Thoracic aorta (tissue), 2 donors: ENCODE measurements at regions not wholly inside any gene's neighbourhood (a gene's known extent, or its start where the extent isn't known, plus 50 kb on each side); places are given as distances from the start of the nearest gene placed in this dataset.
"Not testable (repeated sequence)": the region's sequence is repeated elsewhere in the genome, so short reads cannot be mapped to it uniquely, and the experiment has no call there.

ENCODE experiments used
- ATAC-seq: fragments of 150-250 bp; one replicate; pipeline ENCODE4 v1.8.0; 2017; ENCODE audit warnings: low read depth; ENCODE audit not compliant: insufficient number of reproducible peaks, low FRiP score
- DNase-seq: peaks from one replicate; pipeline ENCODE4 v3.0.0-alpha.2; 2020; ENCODE audit warnings: low spot score
- H3K27ac ChIP-seq, 2 donors: fragments of 200-600 bp; sonication (generic); 1 replicate in 1 of 2; 2 replicates in 1 of 2; pipeline ENCODE4 v1.5.1; 2016; ENCODE audit warnings: mild to moderate bottlenecking in 2 of 2, moderate library complexity in 2 of 2
- H3K27me3 ChIP-seq: fragments of 200-600 bp; sonication (generic); replicated peaks from 2 replicates; pipeline ENCODE4 v1.6.0; 2016; ENCODE audit warnings: mild to moderate bottlenecking; ENCODE audit not compliant: insufficient read depth
- H3K36me3 ChIP-seq: fragments of 200-600 bp; sonication (generic); one replicate; pipeline ENCODE4 v1.5.1; 2016
- H3K4me1 ChIP-seq, 2 donors: fragments of 200-600 bp; sonication (generic); 1 replicate in 1 of 2; 2 replicates in 1 of 2; pipeline versions ENCODE4 v1.5.1 to v1.6.0; 2016; ENCODE audit warnings: low read depth in 2 of 2, mild to moderate bottlenecking in 1 of 2; ENCODE audit not compliant: control insufficient read depth in 1 of 2
- H3K4me3 ChIP-seq: fragments of 200-600 bp; sonication (generic); 2 replicates; pipeline ENCODE4 v1.5.1; 2016; ENCODE audit warnings: mild to moderate bottlenecking
- H3K9me3 ChIP-seq: fragments of 200-600 bp; sonication (generic); 2 replicates; pipeline ENCODE4 v1.5.1; 2016
- TF ChIP-seq, protein P1 (sequence below): fragments of 200-600 bp; sonication (generic); IDR thresholded peaks from one replicate; pipeline ENCODE4 v1.5.1; 2019; ENCODE audit warnings: antibody characterized with exemption

DNA sequence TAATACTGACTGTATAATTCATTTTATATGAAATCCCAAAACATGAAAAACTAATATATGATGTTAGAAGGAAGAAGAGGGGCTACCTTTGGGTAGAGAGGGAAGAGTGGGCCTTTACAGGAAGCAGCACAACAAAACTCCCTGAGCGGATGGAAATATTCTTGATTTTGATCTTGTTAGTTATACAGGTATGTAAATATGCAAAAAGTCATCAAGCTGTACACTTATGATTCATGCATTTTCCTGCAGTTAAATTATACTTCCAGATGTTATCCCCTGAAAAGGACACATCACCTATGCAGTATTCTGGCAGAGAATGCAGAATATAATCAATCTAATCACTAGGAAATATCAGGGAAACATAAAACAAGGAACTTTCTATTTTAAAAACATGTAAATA, 249.4 kb upstream of the MGAT5 start:
- no peak for DNase-seq
- ATAC-seq: no peak
- H3K4me3 ChIP-seq: no peak overlapping the region
- TF ChIP-seq, protein P1, sequence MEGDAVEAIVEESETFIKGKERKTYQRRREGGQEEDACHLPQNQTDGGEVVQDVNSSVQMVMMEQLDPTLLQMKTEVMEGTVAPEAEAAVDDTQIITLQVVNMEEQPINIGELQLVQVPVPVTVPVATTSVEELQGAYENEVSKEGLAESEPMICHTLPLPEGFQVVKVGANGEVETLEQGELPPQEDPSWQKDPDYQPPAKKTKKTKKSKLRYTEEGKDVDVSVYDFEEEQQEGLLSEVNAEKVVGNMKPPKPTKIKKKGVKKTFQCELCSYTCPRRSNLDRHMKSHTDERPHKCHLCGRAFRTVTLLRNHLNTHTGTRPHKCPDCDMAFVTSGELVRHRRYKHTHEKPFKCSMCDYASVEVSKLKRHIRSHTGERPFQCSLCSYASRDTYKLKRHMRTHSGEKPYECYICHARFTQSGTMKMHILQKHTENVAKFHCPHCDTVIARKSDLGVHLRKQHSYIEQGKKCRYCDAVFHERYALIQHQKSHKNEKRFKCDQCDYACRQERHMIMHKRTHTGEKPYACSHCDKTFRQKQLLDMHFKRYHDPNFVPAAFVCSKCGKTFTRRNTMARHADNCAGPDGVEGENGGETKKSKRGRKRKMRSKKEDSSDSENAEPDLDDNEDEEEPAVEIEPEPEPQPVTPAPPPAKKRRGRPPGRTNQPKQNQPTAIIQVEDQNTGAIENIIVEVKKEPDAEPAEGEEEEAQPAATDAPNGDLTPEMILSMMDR: no peak
- H3K4me1 ChIP-seq: no peaks in the 10 kb centered on the region
- H3K36me3 ChIP-seq: no peaks in the 10 kb centered on the region
- no peaks in the 10 kb centered on the region for H3K9me3 ChIP-seq
- no peaks in the 10 kb centered on the region for H3K27me3 ChIP-seq
- no peak overlapping the region for H3K27ac ChIP-seq

GRCh38 chr2:134008837-134009236, 245.0 kb upstream of the MGAT5 start:
- DNase-seq (no peak), ATAC-seq (no peak)
- Histone ChIP-seq H3K4me3 (no peak overlapping the region), H3K27ac (no peak overlapping the region), H3K4me1 (no peaks in the 10 kb centered on the region), H3K9me3 (no peaks in the 10 kb centered on the region), H3K27me3 (no peaks in the 10 kb centered on the region), H3K36me3 (no peaks in the 10 kb centered on the region)
- TF ChIP-seq, protein P1: no peak

DNA sequence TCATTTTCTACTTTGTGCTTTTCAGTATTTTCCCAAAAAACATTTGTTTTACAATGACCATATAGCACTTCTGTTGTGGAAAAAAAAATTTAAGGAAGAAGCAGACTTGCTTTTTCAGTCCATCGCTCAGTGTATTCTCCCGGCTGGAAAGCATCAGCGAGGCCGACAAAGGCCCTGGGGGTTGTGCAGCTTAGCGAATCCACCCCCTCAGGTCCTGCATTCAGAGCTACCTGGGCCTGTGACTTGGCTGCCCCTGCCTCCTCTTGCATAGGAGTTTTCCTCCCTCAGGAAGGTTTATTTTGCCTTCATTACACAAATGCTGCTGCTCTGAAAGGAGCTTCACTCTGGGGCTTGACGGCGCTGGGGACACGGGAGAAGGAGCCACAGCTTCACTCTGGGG, 244.4 kb upstream of the MGAT5 start:
- no peaks in the 10 kb centered on the region for H3K4me1 ChIP-seq
- ATAC-seq: no peak
- no peaks in the 10 kb centered on the region for H3K27me3 ChIP-seq
- no peak overlapping the region for H3K27ac ChIP-seq
- H3K4me3 ChIP-seq: no peak overlapping the region
- no peaks in the 10 kb centered on the region for H3K9me3 ChIP-seq
- TF ChIP-seq, protein P1: no peak
- H3K36me3 ChIP-seq: no peaks in the 10 kb centered on the region
- DNase-seq: no peak

GRCh38 chr2:134009906-134010305, 244.0 kb upstream of the MGAT5 start:
- not testable (repeated sequence) for H3K27me3 ChIP-seq, ATAC-seq, H3K27ac ChIP-seq, H3K4me3 ChIP-seq, H3K9me3 ChIP-seq, DNase-seq, H3K36me3 ChIP-seq, H3K4me1 ChIP-seq

DNA sequence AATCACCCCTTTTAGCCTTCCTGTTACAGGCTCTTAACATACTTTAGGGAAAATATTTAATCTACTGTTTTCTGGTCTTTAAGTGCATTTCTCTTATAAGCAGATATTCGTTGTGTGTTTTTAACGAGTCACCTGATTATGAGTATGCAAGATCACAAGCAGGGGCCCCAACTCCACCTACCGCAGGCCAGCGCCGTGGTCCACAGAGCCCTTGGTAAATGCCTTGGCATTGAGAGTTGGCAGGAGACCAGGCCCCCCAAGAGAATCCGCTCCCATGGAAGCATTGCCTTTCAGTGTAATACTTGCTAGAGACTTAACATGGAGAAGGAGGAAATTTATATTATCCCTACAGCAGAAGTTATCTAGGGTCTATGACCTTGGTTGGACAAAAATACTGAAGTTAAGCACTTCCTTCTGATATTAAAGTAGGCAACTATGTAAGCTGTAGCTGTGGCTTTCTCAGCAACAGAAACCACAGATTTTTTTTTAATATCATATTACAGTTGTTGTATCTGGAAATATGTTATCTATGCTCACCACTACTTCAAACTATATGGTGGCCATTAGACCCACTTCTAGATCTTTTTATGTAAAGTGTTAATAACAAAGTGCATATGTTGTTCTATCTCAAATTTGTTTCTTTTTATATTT, 241.8 kb upstream of the MGAT5 start:
- H3K36me3 ChIP-seq: no peaks in the 10 kb centered on the region
- no peak overlapping the region for H3K4me3 ChIP-seq
- H3K27me3 ChIP-seq: no peaks in the 10 kb centered on the region
- TF ChIP-seq, protein P1: no peak
- H3K4me1 ChIP-seq: no peaks in the 10 kb centered on the region
- H3K9me3 ChIP-seq: no peaks in the 10 kb centered on the region
- ATAC-seq (no peak), DNase-seq (no peak)
- H3K27ac ChIP-seq: no peak overlapping the region
